Bone marrow (tissue), 2 donors: ENCODE measurements at regions not wholly inside any gene's neighbourhood (a gene's known extent, or its start where the extent isn't known, plus 50 kb on each side); places are given as distances from the start of the nearest gene placed in this dataset.
"Not testable (repeated sequence)": the region's sequence is repeated elsewhere in the genome, so short reads cannot be mapped to it uniquely, and the experiment has no call there.

Experiments used
- DNase-seq, 2 donors: peaks; one replicate each; lab custom pipeline; 2025; lab: John Stamatoyannopoulos, UW

DNA sequence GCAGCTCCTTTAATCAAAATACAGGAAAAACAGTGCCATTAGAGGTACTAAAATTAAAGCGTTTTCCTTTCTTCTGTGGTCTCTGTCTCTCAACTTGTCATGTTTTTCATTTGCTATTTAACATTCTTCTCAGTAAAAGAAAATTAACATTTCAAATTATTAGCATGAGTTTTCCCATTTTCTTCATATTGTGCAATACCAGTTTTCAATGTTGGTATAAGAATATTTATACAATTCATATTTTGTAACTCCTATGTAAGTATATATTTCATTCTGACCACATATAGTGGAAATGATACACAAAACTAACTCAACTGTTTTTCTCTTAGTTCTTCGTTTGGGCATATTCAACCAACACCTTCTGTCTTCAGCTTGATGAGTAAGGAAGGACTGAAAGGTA is 308.3 kb downstream of the HS3ST1 start:
- DNase-seq: no peak

DNA sequence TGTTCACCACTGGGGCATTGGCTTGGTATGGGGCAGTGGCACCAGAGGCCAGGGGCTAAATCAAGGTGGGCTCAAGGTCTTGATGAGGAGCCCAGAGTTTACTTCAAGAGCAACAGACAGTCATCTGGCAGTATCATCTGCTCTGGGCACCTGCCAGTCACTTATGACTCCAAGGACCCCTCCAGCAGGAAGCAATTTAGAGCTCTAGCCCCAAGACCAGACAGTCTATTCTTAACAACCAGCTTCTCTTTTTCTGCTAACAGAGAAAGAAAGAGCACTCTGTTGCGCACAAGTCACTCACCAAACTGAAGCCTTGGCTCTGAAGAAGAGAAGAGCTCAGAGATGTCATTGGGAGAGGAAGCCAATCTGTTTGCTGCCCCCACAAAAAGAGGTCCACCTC is 309.2 kb downstream of the HS3ST1 start:
- peak in 1 of 2 donors; percentile 71 for DNase-seq

DNA sequence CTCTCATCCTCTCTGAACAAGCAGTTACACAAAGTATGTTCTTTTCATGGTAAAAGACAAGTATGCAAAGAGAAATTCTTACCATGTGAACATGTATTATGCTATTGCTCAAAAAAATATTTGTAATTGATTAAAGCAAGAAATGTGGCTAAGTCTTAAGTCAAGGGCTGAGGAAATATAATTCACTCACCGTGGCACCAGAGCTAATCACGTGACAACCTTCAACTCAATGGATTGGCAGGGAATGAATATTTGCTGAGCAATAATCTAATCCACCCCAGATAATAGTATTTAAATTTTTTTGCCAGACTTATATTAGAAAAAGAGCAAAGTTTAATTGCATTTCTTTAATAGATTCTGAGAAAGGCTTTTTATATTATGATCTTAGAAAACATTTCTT is 310.2 kb downstream of the HS3ST1 start:
- DNase-seq: no peak

DNA sequence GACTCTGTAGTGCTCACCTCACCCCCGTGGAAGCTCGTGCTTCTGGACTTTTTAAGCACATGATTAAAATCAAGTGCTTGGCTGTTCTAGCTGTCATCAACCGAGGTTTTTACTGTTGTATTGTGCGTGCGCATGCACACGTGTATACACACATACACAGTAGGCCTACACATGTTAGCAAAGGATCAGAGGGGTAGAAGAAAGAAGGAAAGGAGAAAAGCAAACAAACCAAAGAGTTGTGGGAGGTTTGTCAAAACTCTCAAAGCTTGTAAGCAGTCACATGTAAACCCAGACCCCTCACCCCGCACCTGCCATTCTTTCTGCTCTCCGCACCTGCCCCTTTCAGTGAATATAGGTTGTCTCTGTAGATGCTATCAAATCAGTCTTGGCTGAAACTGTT is 311.8 kb downstream of the HS3ST1 start:
- DNase-seq: no peak

DNA sequence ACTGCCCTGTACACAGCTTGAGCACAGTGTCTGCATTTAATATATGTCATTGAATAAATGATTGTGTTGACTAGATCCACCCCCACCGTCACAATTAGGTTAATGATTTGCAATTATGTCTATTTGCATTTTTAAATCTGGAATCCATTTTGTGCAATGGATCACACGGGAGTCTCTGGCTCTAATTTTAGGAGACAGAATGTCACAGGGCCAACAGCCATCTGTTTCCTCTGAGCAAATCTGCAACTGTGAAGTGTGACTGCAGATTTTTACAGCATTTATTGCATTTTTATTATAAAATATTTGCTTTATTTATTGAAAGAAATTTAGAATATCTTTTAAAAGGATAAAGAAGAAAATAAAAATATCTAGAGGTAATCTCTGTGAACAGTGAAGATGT is 316.8 kb downstream of the HS3ST1 start:
- DNase-seq: no peak

DNA sequence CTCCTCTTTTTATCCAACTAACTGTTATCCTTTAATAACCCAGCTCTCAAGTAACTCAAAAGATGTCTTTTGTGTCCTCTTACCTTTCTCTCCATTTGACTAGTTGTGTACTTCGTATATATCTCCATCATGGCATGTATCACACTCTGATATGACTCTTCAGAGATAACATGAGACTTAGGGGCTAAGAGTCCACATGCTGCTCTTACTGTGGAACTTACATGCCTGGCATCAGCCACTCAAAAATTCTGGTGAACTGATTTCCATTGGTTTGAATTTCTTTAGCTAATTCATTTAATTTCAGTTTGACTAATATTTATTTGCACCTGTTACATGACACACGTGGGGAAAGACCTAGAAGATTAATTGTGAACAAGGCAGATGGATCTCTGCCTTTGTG is 317.3 kb downstream of the HS3ST1 start:
- no peak for DNase-seq

DNA sequence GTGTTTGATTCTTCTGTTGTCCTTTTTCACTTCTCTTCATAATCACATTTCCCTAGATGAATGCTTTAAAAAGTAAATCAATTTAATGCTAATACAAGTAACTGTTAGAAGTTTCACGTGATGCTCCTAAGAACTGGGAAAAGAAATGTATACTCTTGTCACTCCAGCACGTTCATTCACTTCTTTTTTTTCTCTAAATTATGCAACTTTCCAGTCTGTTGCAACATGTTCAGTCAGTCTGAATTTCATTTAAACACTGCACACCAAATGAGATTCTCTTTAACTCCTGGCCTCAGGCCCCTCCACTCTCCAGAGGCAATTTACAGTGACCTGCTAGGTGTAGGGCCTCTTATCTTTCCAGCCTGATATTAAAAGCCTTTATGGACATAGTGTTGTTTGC is 321.9 kb downstream of the HS3ST1 start:
- no peak for DNase-seq

DNA sequence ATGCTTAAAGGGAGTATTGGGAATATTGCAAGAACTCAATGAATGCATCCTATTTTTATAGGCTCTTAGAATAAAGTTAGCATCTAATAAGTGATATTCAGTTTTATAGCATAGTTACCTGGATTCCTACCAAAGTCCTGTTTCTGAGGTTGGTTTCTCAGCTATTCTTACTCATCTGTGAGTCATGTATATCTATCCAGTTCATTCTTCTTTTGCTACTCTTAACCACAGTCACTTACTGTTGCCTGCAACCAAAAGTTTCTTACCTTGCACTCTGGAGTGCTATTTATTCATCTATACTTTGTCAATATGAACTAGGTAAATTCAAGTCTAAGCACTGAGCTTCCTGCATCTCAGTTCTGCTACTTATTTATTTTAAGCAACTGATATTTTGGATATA is 322.5 kb downstream of the HS3ST1 start:
- DNase-seq: no peak

DNA sequence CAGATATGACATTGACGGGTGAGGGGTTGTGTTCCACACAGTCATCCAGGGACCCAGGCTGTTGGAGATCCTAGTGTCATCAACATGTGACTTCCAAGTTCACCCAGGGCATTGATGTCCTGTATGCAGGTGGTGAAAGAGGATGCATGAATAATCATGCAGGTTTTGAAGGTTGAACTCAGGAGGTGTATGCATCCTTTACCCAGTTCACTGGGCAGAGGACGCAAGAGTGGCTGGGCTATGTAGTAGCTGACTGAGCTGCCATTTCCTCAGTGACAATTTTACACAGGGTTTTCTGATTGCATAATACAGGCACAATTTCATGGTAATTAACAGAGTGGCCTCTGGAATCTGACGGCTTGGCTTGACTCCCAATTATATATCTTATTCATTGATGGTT is 323.0 kb downstream of the HS3ST1 start:
- no peak for DNase-seq

DNA sequence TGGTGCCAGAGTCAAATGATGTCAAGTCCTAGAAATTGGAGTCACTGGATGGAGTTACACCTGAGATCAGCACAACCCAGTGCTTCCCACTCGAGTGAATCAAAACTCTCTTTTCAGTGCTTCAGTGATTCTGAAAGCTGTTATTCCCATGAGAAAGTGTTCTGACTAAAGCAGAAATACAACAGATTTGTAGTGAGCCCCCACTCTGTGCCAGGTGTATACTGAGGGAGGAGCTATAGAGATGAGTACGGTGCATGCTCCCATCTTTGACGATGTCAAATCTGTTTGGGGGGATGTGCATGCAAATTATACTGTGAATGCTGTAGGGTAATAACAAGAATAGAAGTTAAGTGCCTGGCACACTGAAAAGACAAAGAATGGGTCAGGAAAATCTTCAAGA is 330.2 kb downstream of the HS3ST1 start:
- no peak for DNase-seq

DNA sequence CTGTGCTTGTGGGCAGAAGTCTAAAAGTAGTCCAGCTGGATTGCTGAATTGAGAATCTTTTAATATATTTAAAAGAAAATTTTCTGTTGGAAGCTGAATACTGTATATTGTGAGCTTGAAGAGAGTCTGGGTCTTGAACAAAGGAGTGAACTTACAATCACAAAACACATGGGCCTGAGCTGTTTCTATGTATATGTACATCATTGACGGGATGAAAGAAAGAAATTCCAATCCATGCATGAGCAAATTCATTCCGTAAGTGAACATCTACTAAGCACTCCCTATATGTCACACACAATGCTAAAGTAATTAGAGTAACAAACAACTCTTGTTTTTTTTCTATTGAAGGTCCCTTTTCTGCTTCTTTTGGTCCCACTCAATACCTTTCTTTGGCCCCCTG is 331.0 kb downstream of the HS3ST1 start:
- DNase-seq: no peak

DNA sequence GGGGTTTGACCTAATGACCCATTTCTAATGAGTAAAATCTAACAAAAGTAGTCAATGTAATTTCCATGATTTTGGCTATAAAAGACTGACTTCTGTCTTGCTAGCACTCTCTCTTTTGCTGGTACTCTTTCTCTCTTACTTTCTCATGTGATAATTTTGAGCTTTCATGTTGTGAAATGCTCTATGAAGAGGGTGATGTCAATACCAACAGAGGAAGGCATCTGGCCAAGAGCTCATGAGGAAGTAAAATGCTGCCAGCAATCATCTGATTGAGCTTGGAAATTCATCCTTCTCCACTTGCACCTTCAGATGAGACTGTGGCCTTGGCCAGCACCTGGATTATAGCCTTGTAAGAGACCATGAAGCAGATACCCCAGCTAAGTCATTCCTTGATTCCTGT is 347.7 kb downstream of the HS3ST1 start:
- DNase-seq: no peak

DNA sequence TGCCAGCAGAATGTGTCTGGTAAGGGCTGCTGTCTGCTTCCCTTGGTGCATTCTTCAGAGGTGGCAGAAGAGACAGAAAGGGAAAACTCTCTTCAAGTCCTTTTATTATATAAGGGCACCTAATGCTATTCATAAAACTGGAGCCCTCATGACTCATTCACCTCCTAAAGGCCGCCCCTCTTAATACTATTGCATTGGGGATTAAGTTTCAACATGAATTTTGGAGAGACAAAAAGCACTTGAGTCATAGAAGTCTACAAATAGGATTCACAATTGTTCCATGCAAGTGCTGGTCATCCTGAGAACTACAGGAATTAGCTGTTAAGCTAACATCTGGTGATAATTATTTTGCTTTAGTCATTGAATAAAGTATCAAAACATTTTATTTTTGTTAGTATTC is 349.5 kb downstream of the HS3ST1 start:
- no peak for DNase-seq

DNA sequence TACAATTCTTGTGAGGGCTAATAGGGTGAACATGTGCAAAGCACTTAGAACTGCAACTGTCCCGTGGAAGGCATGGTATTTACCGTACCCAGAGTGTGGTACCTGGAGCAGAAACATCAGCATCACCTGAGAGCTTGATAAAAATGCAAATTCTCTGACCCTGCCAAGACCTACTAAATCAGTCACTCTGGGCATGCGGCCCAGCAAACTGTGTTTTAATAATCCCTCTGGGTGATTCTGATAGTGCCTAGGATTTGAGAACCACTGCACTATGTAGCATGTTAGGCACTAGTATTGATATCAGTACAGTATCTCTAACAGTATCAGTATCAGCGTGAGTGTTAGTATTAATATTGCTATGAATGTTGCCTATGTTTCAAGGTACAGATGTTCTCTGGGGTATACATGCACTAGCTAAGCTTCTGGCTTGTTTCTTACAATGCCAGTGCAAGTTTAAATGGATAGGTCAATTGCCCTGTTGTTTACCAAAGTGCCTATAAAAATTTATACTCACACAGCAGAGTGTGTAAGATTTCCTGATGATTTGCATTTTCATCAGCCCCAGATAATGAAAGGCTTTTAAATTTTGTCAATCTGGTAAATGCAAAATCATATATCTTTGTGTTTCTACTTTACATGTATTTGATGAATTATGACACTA is 354.0 kb downstream of the HS3ST1 start:
- no peak for DNase-seq

DNA sequence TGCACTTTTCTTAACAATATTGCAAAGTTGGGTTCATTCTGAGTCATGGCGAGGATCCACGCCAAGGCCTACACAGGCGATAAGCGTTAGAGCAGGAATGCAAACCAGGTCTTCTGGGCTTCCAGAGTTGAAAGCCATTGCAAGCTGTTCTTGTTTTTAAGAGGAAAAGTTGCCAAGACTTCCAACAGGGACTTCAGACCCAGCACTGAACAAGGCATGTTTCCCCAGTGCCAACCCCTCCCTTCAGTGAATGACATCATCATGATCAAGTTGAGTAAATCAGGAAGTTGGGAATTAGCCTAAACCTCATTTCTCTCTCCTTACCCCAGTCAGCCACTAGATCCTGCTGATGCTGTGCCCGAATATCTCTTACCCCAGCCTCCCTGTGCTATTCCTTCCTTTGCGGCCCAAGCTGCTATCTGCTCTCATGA is 355.1 kb downstream of the HS3ST1 start:
- no peak for DNase-seq

DNA sequence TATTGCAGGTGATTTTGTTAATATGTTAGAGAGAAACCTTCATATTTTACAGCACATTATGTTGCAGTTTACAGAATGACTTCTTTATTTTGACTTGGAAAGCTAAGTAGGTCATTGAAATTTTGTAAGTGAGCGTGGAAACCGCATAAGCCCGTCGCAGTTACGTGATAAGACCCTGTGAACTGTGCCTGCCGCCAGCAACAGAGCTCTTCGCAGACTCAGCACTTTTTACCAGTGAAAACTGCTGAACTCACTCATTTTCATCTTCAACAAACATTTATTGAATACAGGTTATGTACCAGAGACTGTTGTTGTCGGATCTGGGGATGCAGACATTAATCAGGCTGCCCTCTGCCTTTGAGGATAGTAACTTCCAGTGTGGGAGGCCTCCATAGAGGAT is 355.7 kb downstream of the HS3ST1 start:
- no peak for DNase-seq

DNA sequence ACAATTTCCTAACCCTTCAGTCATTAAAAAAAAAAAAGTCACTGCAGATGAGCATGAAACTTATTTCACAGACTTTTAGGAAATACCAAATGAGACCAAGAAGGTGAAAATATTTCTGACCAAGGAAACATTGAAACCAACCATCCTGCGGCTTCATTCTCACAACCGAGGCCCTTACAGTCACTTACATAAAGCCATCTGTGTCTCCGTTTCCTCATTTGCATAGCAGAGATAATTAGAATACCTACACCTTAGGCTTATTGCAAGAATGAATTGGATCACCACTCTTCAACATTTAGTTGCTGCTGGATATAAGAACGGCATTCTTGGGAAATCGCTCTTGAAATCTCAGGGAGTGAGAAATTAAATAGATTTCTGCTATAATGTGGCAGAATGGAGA is 356.2 kb downstream of the HS3ST1 start:
- no peak for DNase-seq

DNA sequence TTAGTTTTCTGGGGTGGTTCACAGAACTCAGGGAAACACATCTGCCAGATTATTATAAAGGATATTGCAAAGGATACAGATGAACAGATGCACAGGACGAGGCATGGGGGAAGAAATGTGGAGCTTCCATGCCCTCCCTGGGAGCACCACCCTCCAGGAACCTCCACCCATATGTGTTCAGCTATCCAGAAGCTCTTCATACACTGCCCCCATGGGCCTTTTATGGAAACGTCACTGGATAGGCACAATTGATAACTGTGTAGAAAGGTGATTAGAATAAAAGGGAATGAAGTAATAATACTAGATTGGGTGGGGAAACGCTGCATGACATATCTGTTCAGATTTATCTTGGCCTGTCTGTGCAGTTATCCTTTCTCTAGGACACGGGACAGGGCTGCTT is 357.9 kb downstream of the HS3ST1 start:
- no peak for DNase-seq

DNA sequence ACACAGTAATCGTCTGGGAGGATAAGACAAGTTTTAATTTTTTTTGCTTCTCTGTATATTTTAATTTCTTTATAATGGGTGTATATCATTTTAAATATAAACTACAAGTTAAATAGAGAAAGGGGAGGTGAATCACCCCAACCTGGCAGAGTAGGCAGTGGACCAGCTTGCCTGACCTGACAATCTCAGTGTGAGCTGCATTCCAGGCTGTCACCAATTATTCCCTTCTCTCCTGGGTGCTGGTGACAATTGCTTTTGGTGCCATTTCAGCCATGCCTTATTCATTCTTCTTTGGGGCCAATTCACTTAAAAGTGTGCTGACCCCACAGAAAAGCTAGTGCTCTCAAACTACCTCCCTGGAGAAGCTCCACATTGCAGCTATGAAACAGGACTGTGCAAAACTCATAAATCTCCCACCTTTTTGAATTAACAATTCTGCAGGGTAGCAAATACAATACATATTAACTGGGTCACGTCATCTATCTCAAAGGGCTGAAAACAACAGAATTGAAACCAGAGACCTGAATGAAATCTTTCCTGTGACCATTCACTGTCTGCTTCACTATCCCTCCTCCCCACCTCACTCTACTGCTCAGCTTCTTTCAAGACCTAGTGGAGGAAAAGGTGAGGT is 359.0 kb downstream of the HS3ST1 start:
- DNase-seq: no peak

DNA sequence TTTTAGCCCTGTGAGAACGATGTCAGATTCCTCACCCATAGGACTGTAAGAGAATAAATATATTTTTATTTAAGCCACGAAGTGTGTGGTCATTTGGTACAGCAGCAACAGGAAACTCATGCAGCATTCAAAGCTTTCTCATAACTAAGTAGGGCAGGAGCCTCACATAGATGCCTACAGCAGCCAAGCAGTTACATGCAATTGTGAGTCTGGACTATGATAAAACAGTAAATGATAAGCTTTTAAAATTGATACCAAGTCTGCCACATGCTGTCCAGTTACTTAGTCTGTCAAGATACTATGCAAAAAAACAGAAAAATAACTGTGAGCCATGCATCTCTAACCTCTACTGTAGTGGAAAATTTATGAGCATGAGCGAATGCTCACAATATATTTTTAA is 359.6 kb downstream of the HS3ST1 start:
- no peak for DNase-seq

DNA sequence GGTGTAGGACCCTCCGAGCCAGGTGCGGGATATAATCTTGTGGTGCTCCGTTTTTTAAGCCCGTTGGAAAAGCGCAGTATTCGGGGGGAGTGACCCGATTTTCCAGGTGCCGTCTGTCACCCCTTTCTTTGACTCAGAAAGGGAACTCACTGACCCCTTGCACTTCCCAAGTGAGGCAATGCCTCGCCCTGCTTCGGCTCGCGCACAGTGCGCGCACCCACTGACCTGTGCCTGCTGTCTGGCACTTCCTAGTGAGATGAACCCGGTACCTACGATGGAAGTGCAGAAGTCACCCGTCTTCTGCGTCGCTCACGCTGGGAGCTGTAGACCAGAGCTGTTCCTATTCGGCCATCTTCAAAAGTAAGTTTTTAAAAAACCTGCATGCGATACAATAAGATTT is 362.1 kb downstream of the HS3ST1 start:
- not testable (repeated sequence) for DNase-seq

DNA sequence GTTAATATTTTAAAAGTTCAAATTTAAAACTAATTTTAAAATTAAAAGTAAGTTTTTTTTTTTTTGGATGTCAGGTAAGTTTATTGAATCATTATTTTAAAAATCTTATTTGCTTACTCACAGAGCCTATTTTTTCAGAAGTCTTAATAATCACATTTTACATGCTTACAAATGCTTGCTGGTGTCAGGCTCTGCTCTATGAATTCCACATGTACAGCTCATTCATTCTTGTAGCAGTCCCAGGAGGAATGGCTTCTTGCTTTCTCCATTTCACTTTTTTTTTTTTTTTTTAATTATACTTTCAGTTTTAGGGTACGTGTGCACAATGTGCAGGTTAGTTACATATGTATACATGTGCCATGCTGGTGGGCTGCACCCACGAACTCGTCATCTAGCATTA is 368.1 kb downstream of the HS3ST1 start:
- not testable (repeated sequence) for DNase-seq

DNA sequence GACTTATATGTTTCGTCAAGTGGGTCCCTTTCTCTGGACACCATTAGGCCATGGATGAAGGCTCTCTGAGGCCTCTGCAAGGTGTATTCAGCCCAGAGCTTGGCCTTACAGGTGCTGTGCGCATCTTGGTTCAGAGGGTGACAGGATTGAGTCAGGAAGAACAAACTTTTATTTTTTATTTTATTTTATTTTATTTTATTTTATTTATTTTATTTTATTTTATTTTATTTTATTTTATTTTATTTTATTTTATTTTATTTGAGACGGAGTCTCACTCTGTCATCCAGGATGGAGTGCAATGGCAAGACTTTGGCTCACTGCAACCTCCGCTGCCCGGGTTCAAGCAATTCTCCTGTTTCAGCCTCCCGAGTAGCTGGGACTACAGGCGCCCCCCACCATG is 370.4 kb upstream of the CLNK start:
- DNase-seq: not testable (repeated sequence)

DNA sequence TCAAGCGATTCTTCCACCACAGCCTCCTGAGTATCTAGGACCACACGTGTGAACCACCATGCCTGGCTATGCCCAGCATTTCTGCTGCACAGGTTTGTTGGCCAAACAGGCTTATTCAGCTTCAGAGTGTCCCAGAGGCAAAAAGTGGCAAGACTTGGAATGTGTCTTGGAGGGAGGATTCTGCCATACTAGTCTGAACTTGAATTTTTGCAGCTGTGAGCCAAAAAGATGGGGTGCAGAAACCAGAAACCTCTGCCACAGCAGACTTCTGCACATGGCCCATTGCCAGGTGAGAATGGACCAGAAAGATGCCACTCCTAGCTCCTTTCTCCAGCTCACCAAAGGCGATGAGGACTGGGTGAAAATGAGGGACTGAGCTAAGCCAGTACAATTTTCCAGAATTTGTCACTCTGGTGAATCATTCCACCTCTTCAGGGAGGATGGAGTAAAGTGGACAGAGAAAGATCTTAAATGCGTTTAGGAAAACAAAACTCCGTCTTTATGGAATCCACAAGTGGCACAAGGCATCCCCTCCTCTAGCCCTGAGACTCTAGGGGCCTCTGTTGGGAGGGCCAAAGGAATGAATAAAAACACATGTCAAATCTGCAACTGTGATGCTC is 369.1 kb upstream of the CLNK start:
- no peak for DNase-seq
